ENCODE measurements at regions not wholly inside any gene's neighbourhood (a gene's known extent, or its start where the extent isn't known, plus 50 kb on each side); places are given as distances from the start of the nearest gene placed in this dataset.

DNA sequence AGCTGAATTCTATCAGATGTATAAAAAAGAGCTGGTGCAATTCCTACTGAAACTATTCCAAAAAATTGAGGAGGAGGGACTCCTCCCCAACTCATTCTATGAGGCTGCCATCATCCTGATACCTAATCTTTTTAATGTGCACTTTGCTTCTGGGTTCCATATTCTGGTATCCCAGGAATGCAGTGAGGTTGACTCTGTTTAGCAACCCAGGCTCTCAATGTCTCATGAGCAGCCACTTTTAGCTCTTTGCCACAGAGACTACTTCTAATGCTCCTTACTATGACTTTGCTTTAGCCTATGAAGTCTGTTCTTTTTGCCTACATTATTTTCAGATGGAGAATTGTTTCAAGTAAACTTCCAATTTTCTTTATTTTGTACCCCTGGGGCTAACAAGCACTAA, 185.5 kb upstream of the NRSN1 start:
- H2BK120ac ChIP-seq (ENCODE audit: low read depth, low read length), result no peak overlapping the region
- no peak overlapping the region for H2BK5ac ChIP-seq (ENCODE audit: low read depth, low read length, poor library complexity, severe bottlenecking)
- ChIA-PET POLR2A (ENCODE audit: unreplicated experiment) (no interaction called here), CTCF (no interaction called here)
- no peak overlapping the region for H2AFZ ChIP-seq (replicated peaks; ENCODE audit: low read length, poor library complexity)
- H3K4me2 ChIP-seq (ENCODE audit: low read depth, low read length), result no peak overlapping the region
- no peak overlapping the region for H4K5ac ChIP-seq (ENCODE audit: low read depth, low read length)
- no peaks in the 10 kb centered on the region for H3K9me1 ChIP-seq (ENCODE audit: insufficient read depth, low read length)
- DNase-seq (no peak), ATAC-seq (ENCODE audit: low read depth) (no peak)
- no peak overlapping the region for H2BK15ac ChIP-seq (ENCODE audit: low read depth, low read length)
- H3K36me3 ChIP-seq (ENCODE audit: control insufficient read depth, insufficient read depth, low read length), result no peaks in the 10 kb centered on the region
- H2BK20ac ChIP-seq (ENCODE audit: low read depth, low read length), result no peak overlapping the region
- no peaks in the 10 kb centered on the region for H3K79me1 ChIP-seq (ENCODE audit: low read depth in 1 of 2, low read length in 2 of 2)
- no peak overlapping the region for H4K91ac ChIP-seq (ENCODE audit: insufficient read depth, low read depth, low read length)
- in situ Hi-C loops (cut with MboI; ENCODE audit: low sequenced_read_pairs), result no loop called here
- no peak overlapping the region for H2AK5ac ChIP-seq (ENCODE audit: low read depth, low read length)
- dilution Hi-C loops (cut with HindIII; ENCODE audit: low sequenced_read_pairs, unreplicated experiment), result no loop called here
- no peaks in the 10 kb centered on the region for H3K4me1 ChIP-seq (ENCODE audit: control insufficient read depth, insufficient read depth, low read length)
- H3K23ac ChIP-seq (ENCODE audit: low read depth, low read length), result no peak overlapping the region
- H3K27me3 ChIP-seq (ENCODE audit: control insufficient read depth, insufficient read depth, low read length), result no peaks in the 10 kb centered on the region
- no peak overlapping the region for H4K8ac ChIP-seq (ENCODE audit: low read depth in 2 of 2, low read length in 2 of 2)
- peaks cover 17% of the 10 kb centered on the region for H3K9me3 ChIP-seq (ENCODE audit: control insufficient read depth, insufficient read depth, low read length)
- H3K14ac ChIP-seq (replicated peaks; ENCODE audit: low read depth, low read length), result no peak overlapping the region
- no peak overlapping the region for H3K18ac ChIP-seq (ENCODE audit: low read depth, low read length)
- no peak overlapping the region for H3K9ac ChIP-seq (ENCODE audit: low read depth, low read length)
- H3K27ac ChIP-seq (ENCODE audit: insufficient read depth, low read length), result no peak overlapping the region
- intact Hi-C loops (cut with micrococcal nuclease), result no loop called here
- no peak overlapping the region for H3K4me3 ChIP-seq (ENCODE audit: insufficient read depth, low read depth, low read length)
- no peaks in the 10 kb centered on the region for H4K20me1 ChIP-seq (ENCODE audit: insufficient read depth, low read length)
- no peak overlapping the region for H2AK9ac ChIP-seq (replicated peaks; ENCODE audit: low read depth, low read length, poor library complexity)
- no TSS peak for BruUV-seq (replicated peaks)
- H3K4ac ChIP-seq (ENCODE audit: low read depth, low read length), result no peak overlapping the region
- TF ChIP-seq RAD21 (IDR thresholded peaks at IDR 0.05; ENCODE audit: low read length), result no peak
- TF ChIP-seq MAFK (IDR thresholded peaks at IDR 0.05; ENCODE audit: low read depth, low read length), result no peak
- no peak for TF ChIP-seq MAZ (IDR thresholded peaks at IDR 0.05; ENCODE audit: borderline replicate concordance, low read depth, low read length)
- TF ChIP-seq ELK1 (IDR thresholded peaks at IDR 0.05; ENCODE audit: borderline replicate concordance, low read depth, low read length), result no peak
- no peak for TF ChIP-seq NFE2L2 (IDR thresholded peaks at IDR 0.05; ENCODE audit: low read depth, low read length)
- H3K56ac ChIP-seq (ENCODE audit: extremely low read depth, insufficient read depth, low read length), result no peak overlapping the region
